Heart right ventricle (tissue), 16 donors: ENCODE measurements at regions not wholly inside any gene's neighbourhood (a gene's known extent, or its start where the extent isn't known, plus 50 kb on each side); places are given as distances from the start of the nearest gene placed in this dataset.

Source experiments
- ATAC-seq, 8 donors: fragments of 200-7000 bp; cut with Tn5 transposase; one replicate each; pipeline ENCODE4 v1.9.1; 2020; ENCODE audit warnings: mild to moderate bottlenecking in 8 of 8, moderate library complexity in 8 of 8, moderate number of reproducible peaks in 1 of 8
- DNase-seq, 2 donors: peaks; one replicate each; pipeline ENCODE4 v3.0.0-alpha.2; 2020
- H3K27ac ChIP-seq, 10 donors: fragments of 200-600 bp; sonication (generic) in 2 of 10; one replicate each; pipeline versions ENCODE4 v1.5.0 to v1.8.0; 2020 to 2022; ENCODE audit warnings: mild to moderate bottlenecking in 3 of 10
- H3K27me3 ChIP-seq, 7 donors: fragments of 200-600 bp; one replicate each; pipeline ENCODE4 v1.8.0; 2021 to 2022; ENCODE audit warnings: mild to moderate bottlenecking in 2 of 7
- H3K36me3 ChIP-seq, 9 donors: fragments of 200-600 bp; sonication (generic) in 1 of 9; one replicate each; pipeline versions ENCODE4 v1.5.0 to v1.8.0; 2020 to 2022; ENCODE audit warnings: mild to moderate bottlenecking in 2 of 9
- H3K4me1 ChIP-seq, 9 donors: fragments of 200-600 bp; sonication (generic) in 1 of 9; one replicate each; pipeline versions ENCODE4 v1.5.0 to v1.8.0; 2020 to 2022; ENCODE audit warnings: mild to moderate bottlenecking in 4 of 9
- H3K4me3 ChIP-seq, 10 donors: fragments of 200-600 bp; sonication (generic) in 2 of 10; one replicate each; pipeline versions ENCODE4 v1.5.0 to v1.8.0; 2020 to 2022; ENCODE audit warnings: mild to moderate bottlenecking in 7 of 10, moderate library complexity in 2 of 10
- H3K9me3 ChIP-seq, 11 donors: fragments of 200-600 bp in 10 of 11; sonication (generic) in 2 of 11; one replicate each; pipeline versions ENCODE4 v1.5.0 to v1.8.0; 2013 to 2022; ENCODE audit warnings: mild to moderate bottlenecking in 2 of 11, control low read depth in 1 of 11, moderate library complexity in 1 of 11
- CTCF ChIP-seq, 9 donors: fragments of 200-600 bp; sonication (generic) in 2 of 9; IDR thresholded peaks; one replicate each; pipeline versions ENCODE4 v1.5.0 to v1.8.0; 2021 to 2022; ENCODE audit warnings: antibody characterized with exemption in 9 of 9, mild to moderate bottlenecking in 5 of 9, moderate library complexity in 1 of 9
- WGBS, 2 donors: extraction: QIAGEN DNeasy Blood & Tissue Kit; methylation state at CpG; one replicate each; pipeline ENCODE4 v1.1.7; 2013; ENCODE audit warnings: inconsistent platforms in 1 of 2; 5-methylcytosine and 5-hydroxymethylcytosine counted together
- intact Hi-C, 10 donors: fragments of 100-400 bp; cut with DNase I; formaldehyde crosslinking; loops; one replicate each; pipeline versions ENCODE4 v1.11.1 to v1.14.2; 2022
- donor health status: Arrhythmogenic right ventricular cardiomyopathy.
- donor health status: ischemic (EF 13 %, LVEDD 7.1; RV severe dilation, severe dysfunction).
- donor health status: healthy with polysubstance abuse.
- donor health status: DM: no; HTN: yes; CAD: no.
- donor health status: DM: no; HTN: no; CAD: no.
- donor health status: ischemic (EF 25% LVEDD 6.9; RV normal size, moderate dysfunction).
- donor health status: ischemic (EF 25% LVEDD 5.7; RV mildly dilated, moderate dysfunction).
- donor health status: healthy.
- donor health status: DM: yes; HTN: yes; CAD: no.
- donor health status: Ischemic cardiomyopathy.
- donor health status: ischemic (EF 35%, LVEDD 5.7; RV mildly dilated, moderate dysfunction).
- donor health status: nonischemic (EF 11% LVEDD 7.7; RV severe dilation, severe dysfunction).
- donor health status: DM: yes; HTN: yes; CAD: no.
- donor health status: PGD.
- donor health status: ischemic (EF 29% LVEDD 5.4; RV normal size, mild dysfunction).
- donor health status: nonischemic (EF 23%, LVEDD 6.1; RV moderate dilation, normal function).

- H3K27ac ChIP-seq: no peak overlapping the region
- peaks cover 0 to 4% (median 0%) of the 10 kb centered on the region in 9 donors for H3K4me1 ChIP-seq
- intact Hi-C loops: loop anchor here in 1 of 10 donors (5.0 to 10.0 kb wide), 2 partner anchors 340 to 608 kb away; partner anchors contain the start of gene SIPA1L1
- WGBS, 2 donors: 64 to 70% methylated on average over 1 of the region's 1 CpG
- no peak for DNase-seq
- no peaks in the 10 kb centered on the region for H3K27me3 ChIP-seq
- no peak for ATAC-seq
- H3K9me3 ChIP-seq: no peaks in the 10 kb centered on the region
- H3K4me3 ChIP-seq: no peak overlapping the region
- no peak for TF ChIP-seq CTCF (IDR thresholded peaks at IDR 0.05)
- peaks cover 0 to 19% (median 0%) of the 10 kb centered on the region in 9 donors for H3K36me3 ChIP-seq
Observed at GRCh38 chr14:71665157-71665556, 267.1 kb upstream of the RGS6 start.

- H3K4me1 ChIP-seq: no peaks in the 10 kb centered on the region
- peaks cover 0 to 19% (median 0%) of the 10 kb centered on the region in 9 donors for H3K36me3 ChIP-seq
- H3K9me3 ChIP-seq: no peaks in the 10 kb centered on the region
- TF ChIP-seq CTCF (IDR thresholded peaks at IDR 0.05): no peak
- ATAC-seq (no peak), DNase-seq (no peak)
- no peak overlapping the region for H3K27ac ChIP-seq
- no peaks in the 10 kb centered on the region for H3K27me3 ChIP-seq
- WGBS, 2 donors: 92% methylated on average over 2 of the region's 2 CpGs
- intact Hi-C loops: loop anchor here in 1 of 10 donors (5.0 to 10.0 kb wide), 2 partner anchors 341 to 608 kb away; partner anchors contain the start of gene SIPA1L1
- no peak overlapping the region for H3K4me3 ChIP-seq
Observed at GRCh38 chr14:71665781-71666180, 266.4 kb upstream of the RGS6 start.

GRCh38 chr14:71666571-71667145 is 265.6 kb upstream of the RGS6 start:
- 74 to 86% methylated on average over 2 of the region's 2 CpGs for WGBS, 2 donors
- intact Hi-C loops: loop anchor here in 1 of 10 donors (5.0 to 10.0 kb wide), 2 partner anchors 342 to 609 kb away; partner anchors contain the start of gene SIPA1L1
- Histone ChIP-seq H3K36me3 (peaks cover 0 to 17% (median 0%) of the 10 kb centered on the region in 9 donors), H3K27ac (no peak overlapping the region), H3K27me3 (no peaks in the 10 kb centered on the region), H3K4me3 (no peak overlapping the region), H3K9me3 (no peaks in the 10 kb centered on the region), H3K4me1 (no peaks in the 10 kb centered on the region)
- DNase-seq (no peak), ATAC-seq (no peak)
- TF ChIP-seq CTCF (IDR thresholded peaks at IDR 0.05): no peak

GRCh38 chr14:71668186-71668912 is 263.9 kb upstream of the RGS6 start:
- intact Hi-C loops: loop anchor here in 1 of 10 donors (5.0 to 10.0 kb wide), 2 partner anchors 344 to 611 kb away; partner anchors contain the start of gene SIPA1L1

More at GRCh38 chr14:71668186-71668912, 263.9 kb upstream of the RGS6 start:
- no peak overlapping the region for H3K4me3 ChIP-seq
- no peaks in the 10 kb centered on the region for H3K9me3 ChIP-seq
- no peak for ATAC-seq
- DNase-seq: no peak
- 76 to 78% methylated on average over 5 of the region's 5 CpGs for WGBS, 2 donors
- no peak overlapping the region for H3K27ac ChIP-seq
- TF ChIP-seq CTCF (IDR thresholded peaks at IDR 0.05): no peak
- no peaks in the 10 kb centered on the region for H3K27me3 ChIP-seq
- H3K36me3 ChIP-seq: peaks cover 0 to 21% (median 2%) of the 10 kb centered on the region in 9 donors
- H3K4me1 ChIP-seq: no peaks in the 10 kb centered on the region
